SIG-M5 treated with dmso at 0.1 percent for 504 hours (cell line): ENCODE measurements at regions not wholly inside any gene's neighbourhood (a gene's known extent, or its start where the extent isn't known, plus 50 kb on each side); places are given as distances from the start of the nearest gene placed in this dataset.
"Not testable (repeated sequence)": the region's sequence is repeated elsewhere in the genome, so short reads cannot be mapped to it uniquely, and the experiment has no call there.

ENCODE experiments used
- DNase-seq: peaks from one replicate; lab custom pipeline; 2025; ENCODE audit not compliant: unreplicated experiment; lab: John Stamatoyannopoulos, UW

- DNase-seq, result no peak
Observed at GRCh38 chr3:69491975-69492374, 106.1 kb upstream of the FRMD4B start.

- no peak for DNase-seq
Observed at GRCh38 chr3:69490971-69491370, 105.1 kb upstream of the FRMD4B start.

- DNase-seq, result no peak
Observed at GRCh38 chr3:69490235-69490634, 104.3 kb upstream of the FRMD4B start.

- no peak for DNase-seq
Observed at GRCh38 chr3:69488026-69488425, 102.1 kb upstream of the FRMD4B start.

- DNase-seq, result no peak
Observed at GRCh38 chr3:69485489-69485888, 99.6 kb upstream of the FRMD4B start.

- DNase-seq, result no peak
Observed at GRCh38 chr3:69484507-69485393, 98.9 kb upstream of the FRMD4B start.

- no peak for DNase-seq
Observed at GRCh38 chr3:69483449-69483848, 97.6 kb upstream of the FRMD4B start.

- DNase-seq, result not testable (repeated sequence)
Observed at GRCh38 chr3:69480986-69481385, 95.1 kb upstream of the FRMD4B start.

- DNase-seq, result no peak
Observed at GRCh38 chr3:69474186-69474585, 88.3 kb upstream of the FRMD4B start.

GRCh38 chr3:69472093-69472492 lies 86.2 kb upstream of the FRMD4B start:
- no peak for DNase-seq

- no peak for DNase-seq
Observed at GRCh38 chr3:69463531-69463930, 77.6 kb upstream of the FRMD4B start.

- DNase-seq, result no peak
Observed at GRCh38 chr3:69462826-69463100, 76.9 kb upstream of the FRMD4B start.

GRCh38 chr3:69462022-69462825 lies 76.3 kb upstream of the FRMD4B start:
- DNase-seq, result no peak

- no peak for DNase-seq
Observed at GRCh38 chr3:69460034-69460433, 74.1 kb upstream of the FRMD4B start.

GRCh38 chr3:69458803-69459365 lies 73.0 kb upstream of the FRMD4B start:
- no peak for DNase-seq

- no peak for DNase-seq
Observed at GRCh38 chr3:69456631-69457030, 70.7 kb upstream of the FRMD4B start.

- no peak for DNase-seq
Observed at GRCh38 chr3:69454204-69454787, 68.4 kb upstream of the FRMD4B start.

GRCh38 chr3:69452295-69452694 lies 66.4 kb upstream of the FRMD4B start:
- no peak for DNase-seq

GRCh38 chr3:69451594-69451993 lies 65.7 kb upstream of the FRMD4B start:
- no peak for DNase-seq

GRCh38 chr3:69448877-69449276 lies 63.0 kb upstream of the FRMD4B start:
- DNase-seq, result no peak

GRCh38 chr3:69446402-69447072 lies 60.6 kb upstream of the FRMD4B start:
- no peak for DNase-seq
